ENCODE measurements at regions not wholly inside any gene's neighbourhood (a gene's known extent, or its start where the extent isn't known, plus 50 kb on each side); places are given as distances from the start of the nearest gene placed in this dataset.

DNA sequence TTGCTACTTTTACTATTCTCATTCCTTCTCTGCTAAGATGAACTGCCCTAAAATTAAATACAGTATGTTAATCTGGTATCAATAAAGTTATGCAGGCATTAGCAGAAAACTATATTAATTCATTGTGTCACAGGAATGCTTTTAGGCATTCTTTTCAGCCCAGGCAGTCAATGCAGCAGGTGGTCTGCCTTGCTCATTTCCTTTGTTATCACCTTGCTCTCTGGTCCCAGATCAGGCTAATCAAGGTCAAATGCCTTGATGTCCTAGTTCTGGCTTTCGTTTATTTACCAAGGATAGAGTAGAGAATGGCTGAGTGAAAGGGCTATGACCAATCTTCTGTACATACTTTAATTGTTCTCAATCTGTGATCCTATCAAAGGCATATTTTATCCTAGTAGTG, 1023.6 kb downstream of the TMEM182 start:
- no peaks in the 10 kb centered on the region for H3K9me3 Mint-ChIP-seq (ENCODE audit: unreplicated experiment)
- no peak overlapping the region for H3K27ac Mint-ChIP-seq (ENCODE audit: low read depth, unreplicated experiment)
- no peak overlapping the region for H3K4me3 Mint-ChIP-seq (ENCODE audit: unreplicated experiment)
- H3K4me1 Mint-ChIP-seq (ENCODE audit: insufficient read depth, unreplicated experiment) = no peaks in the 10 kb centered on the region
- intact Hi-C loops (cut with micrococcal nuclease) = no loop called here
- ChIA-PET POLR2A (no interaction called here), CTCF (no interaction called here)
- H3K27me3 Mint-ChIP-seq (ENCODE audit: insufficient read depth, unreplicated experiment) = peaks cover 31% of the 10 kb centered on the region
- TF ChIP-seq, protein P1, sequence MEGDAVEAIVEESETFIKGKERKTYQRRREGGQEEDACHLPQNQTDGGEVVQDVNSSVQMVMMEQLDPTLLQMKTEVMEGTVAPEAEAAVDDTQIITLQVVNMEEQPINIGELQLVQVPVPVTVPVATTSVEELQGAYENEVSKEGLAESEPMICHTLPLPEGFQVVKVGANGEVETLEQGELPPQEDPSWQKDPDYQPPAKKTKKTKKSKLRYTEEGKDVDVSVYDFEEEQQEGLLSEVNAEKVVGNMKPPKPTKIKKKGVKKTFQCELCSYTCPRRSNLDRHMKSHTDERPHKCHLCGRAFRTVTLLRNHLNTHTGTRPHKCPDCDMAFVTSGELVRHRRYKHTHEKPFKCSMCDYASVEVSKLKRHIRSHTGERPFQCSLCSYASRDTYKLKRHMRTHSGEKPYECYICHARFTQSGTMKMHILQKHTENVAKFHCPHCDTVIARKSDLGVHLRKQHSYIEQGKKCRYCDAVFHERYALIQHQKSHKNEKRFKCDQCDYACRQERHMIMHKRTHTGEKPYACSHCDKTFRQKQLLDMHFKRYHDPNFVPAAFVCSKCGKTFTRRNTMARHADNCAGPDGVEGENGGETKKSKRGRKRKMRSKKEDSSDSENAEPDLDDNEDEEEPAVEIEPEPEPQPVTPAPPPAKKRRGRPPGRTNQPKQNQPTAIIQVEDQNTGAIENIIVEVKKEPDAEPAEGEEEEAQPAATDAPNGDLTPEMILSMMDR (IDR thresholded peaks at IDR 0.05; ENCODE audit: unreplicated experiment) = no peak
- H3K36me3 Mint-ChIP-seq (ENCODE audit: insufficient read depth, unreplicated experiment) = no peaks in the 10 kb centered on the region
- BruUV-seq (replicated peaks) = no TSS peak
- DNase-seq (ENCODE audit: unreplicated experiment) = no peak

DNA sequence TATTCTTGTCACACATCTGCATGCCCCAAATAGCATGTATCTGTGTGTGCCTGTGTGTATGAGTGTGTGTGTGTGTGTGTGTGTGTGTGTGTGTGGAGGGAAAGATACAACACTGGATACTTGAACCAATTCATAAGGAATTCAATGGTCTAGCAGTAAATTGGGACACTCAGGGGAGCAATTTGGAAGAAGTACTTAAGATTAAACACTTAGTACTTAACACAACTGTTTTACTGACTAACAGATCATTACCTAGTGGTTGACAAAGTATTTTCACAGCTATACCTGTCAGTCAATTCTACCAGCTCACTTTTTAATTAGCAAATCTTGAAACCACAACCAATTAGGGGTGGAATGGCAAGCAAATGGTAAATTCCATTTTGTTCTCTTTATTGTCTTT, 1024.1 kb downstream of the TMEM182 start:
- ChIA-PET CTCF (no interaction called here), POLR2A (no interaction called here)
- no peak overlapping the region for H3K27ac Mint-ChIP-seq (ENCODE audit: low read depth, unreplicated experiment)
- no peak for DNase-seq (ENCODE audit: unreplicated experiment)
- BruUV-seq (replicated peaks) = no TSS peak
- intact Hi-C loops (cut with micrococcal nuclease) = no loop called here
- H3K9me3 Mint-ChIP-seq (ENCODE audit: unreplicated experiment) = no peaks in the 10 kb centered on the region
- no peaks in the 10 kb centered on the region for H3K4me1 Mint-ChIP-seq (ENCODE audit: insufficient read depth, unreplicated experiment)
- TF ChIP-seq, protein P1 (IDR thresholded peaks at IDR 0.05; ENCODE audit: unreplicated experiment) = no peak
- H3K4me3 Mint-ChIP-seq (ENCODE audit: unreplicated experiment) = no peak overlapping the region
- no peaks in the 10 kb centered on the region for H3K36me3 Mint-ChIP-seq (ENCODE audit: insufficient read depth, unreplicated experiment)
- H3K27me3 Mint-ChIP-seq (ENCODE audit: insufficient read depth, unreplicated experiment) = peaks cover 31% of the 10 kb centered on the region

DNA sequence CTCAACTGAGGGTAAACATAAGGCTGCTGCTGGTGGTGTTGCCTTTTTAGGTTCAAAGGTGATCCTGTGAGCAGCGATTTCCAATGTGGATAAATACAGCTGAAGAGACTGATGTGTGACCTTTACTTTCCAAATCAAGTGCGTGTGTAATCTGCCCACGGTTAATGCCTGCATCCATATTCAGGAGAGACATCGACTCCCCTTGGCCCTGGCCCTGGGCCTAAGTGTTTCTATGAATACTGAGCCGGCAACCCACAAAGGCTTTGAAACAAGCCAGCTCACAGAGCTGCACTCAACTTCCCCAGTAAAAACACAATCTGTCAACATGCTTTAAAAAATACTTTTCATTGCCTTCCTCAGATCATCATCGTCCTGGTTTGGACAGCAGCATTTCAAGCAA, 1026.6 kb downstream of the TMEM182 start:
- Mint-ChIP-seq H3K27me3 (ENCODE audit: insufficient read depth, unreplicated experiment) (peaks cover 15% of the 10 kb centered on the region), H3K9me3 (ENCODE audit: unreplicated experiment) (no peaks in the 10 kb centered on the region), H3K4me3 (ENCODE audit: unreplicated experiment) (no peak overlapping the region), H3K36me3 (ENCODE audit: insufficient read depth, unreplicated experiment) (no peaks in the 10 kb centered on the region), H3K27ac (ENCODE audit: low read depth, unreplicated experiment) (no peak overlapping the region), H3K4me1 (ENCODE audit: insufficient read depth, unreplicated experiment) (no peaks in the 10 kb centered on the region)
- intact Hi-C loops (cut with micrococcal nuclease) = no loop called here
- CTCF ChIA-PET = interaction anchor here (0.6 kb wide), 1 partner anchor 31 kb away, joined by 3 read pairs; no protein-coding TSS in a partner anchor
- BruUV-seq (replicated peaks) = no TSS peak
- TF ChIP-seq, protein P1 (IDR thresholded peaks at IDR 0.05; ENCODE audit: unreplicated experiment) = no peak
- DNase-seq (ENCODE audit: unreplicated experiment) = no peak
- POLR2A ChIA-PET = no interaction called here

DNA sequence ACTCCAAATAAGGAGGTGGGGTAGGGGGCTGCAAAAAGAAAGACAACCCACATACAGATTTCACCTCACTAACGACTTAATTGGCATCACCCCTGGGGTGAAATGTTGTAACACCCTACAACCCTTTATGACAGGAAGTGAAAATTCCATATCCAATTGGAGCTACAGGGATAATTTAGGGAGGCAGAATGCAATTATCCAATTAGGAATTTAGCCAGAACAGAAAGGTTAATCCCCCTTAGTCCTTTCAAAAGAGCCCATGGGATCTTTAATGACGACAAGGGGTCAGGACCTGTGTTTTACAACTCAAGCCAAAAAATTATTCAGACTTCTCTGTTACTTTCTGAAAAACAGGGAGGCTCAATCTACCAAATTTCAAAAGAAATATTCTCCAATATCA, 1027.1 kb downstream of the TMEM182 start:
- intact Hi-C loops (cut with micrococcal nuclease) = no loop called here
- peaks cover 11% of the 10 kb centered on the region for H3K27me3 Mint-ChIP-seq (ENCODE audit: insufficient read depth, unreplicated experiment)
- BruUV-seq (replicated peaks) = no TSS peak
- POLR2A ChIA-PET = interaction anchor here (0.7 kb wide), 1 partner anchor 13 kb away, joined by 3 read pairs; no protein-coding TSS in a partner anchor
- H3K27ac Mint-ChIP-seq (ENCODE audit: low read depth, unreplicated experiment) = no peak overlapping the region
- H3K9me3 Mint-ChIP-seq (ENCODE audit: unreplicated experiment) = no peaks in the 10 kb centered on the region
- no peak overlapping the region for H3K4me3 Mint-ChIP-seq (ENCODE audit: unreplicated experiment)
- H3K4me1 Mint-ChIP-seq (ENCODE audit: insufficient read depth, unreplicated experiment) = no peaks in the 10 kb centered on the region
- DNase-seq (ENCODE audit: unreplicated experiment) = peak; percentile 0
- TF ChIP-seq, protein P1 (IDR thresholded peaks at IDR 0.05; ENCODE audit: unreplicated experiment) = no peak
- CTCF ChIA-PET = interaction anchor here (1.4 kb wide), 1 partner anchor 18 kb away, joined by 5 read pairs; no protein-coding TSS in a partner anchor
- no peaks in the 10 kb centered on the region for H3K36me3 Mint-ChIP-seq (ENCODE audit: insufficient read depth, unreplicated experiment)
